ENCODE measurements at regions not wholly inside any gene's neighbourhood (a gene's known extent, or its start where the extent isn't known, plus 50 kb on each side); places are given as distances from the start of the nearest gene placed in this dataset.

GRCh38 chr6:137764464-137764863 lies 102.6 kb upstream of the TNFAIP3 start:
- DNase-seq (ENCODE audit: low spot score), result no peak
- H3K4me3 ChIP-seq, result no peak overlapping the region
- TF ChIP-seq CTCF (IDR thresholded peaks at IDR 0.05), result no peak
- H3K27ac ChIP-seq, result no peak overlapping the region

GRCh38 chr6:137765059-137765458 lies 102.0 kb upstream of the TNFAIP3 start:
- no peak for TF ChIP-seq CTCF (IDR thresholded peaks at IDR 0.05)
- no peak for DNase-seq (ENCODE audit: low spot score)
- no peak overlapping the region for H3K4me3 ChIP-seq
- no peak overlapping the region for H3K27ac ChIP-seq

- TF ChIP-seq CTCF (IDR thresholded peaks at IDR 0.05), result no peak
- Histone ChIP-seq H3K27ac (no peak overlapping the region), H3K4me3 (no peak overlapping the region)
- no peak for DNase-seq (ENCODE audit: low spot score)
Observed at GRCh38 chr6:137766596-137767370, 100.3 kb upstream of the TNFAIP3 start.

- DNase-seq (ENCODE audit: low spot score), result no peak
- TF ChIP-seq CTCF (IDR thresholded peaks at IDR 0.05), result no peak
- no peak overlapping the region for H3K4me3 ChIP-seq
- no peak overlapping the region for H3K27ac ChIP-seq
Observed at GRCh38 chr6:137767465-137767864, 99.6 kb upstream of the TNFAIP3 start.

GRCh38 chr6:137767911-137768690 lies 99.0 kb upstream of the TNFAIP3 start:
- Histone ChIP-seq H3K27ac (no peak overlapping the region), H3K4me3 (no peak overlapping the region)
- no peak for TF ChIP-seq CTCF (IDR thresholded peaks at IDR 0.05)
- no peak for DNase-seq (ENCODE audit: low spot score)

GRCh38 chr6:137768935-137769334 lies 98.1 kb upstream of the TNFAIP3 start:
- Histone ChIP-seq H3K27ac (no peak overlapping the region), H3K4me3 (no peak overlapping the region)
- DNase-seq (ENCODE audit: low spot score), result no peak
- TF ChIP-seq CTCF (IDR thresholded peaks at IDR 0.05), result no peak
